DOHH2 (cell line): ENCODE measurements at regions not wholly inside any gene's neighbourhood (a gene's known extent, or its start where the extent isn't known, plus 50 kb on each side); places are given as distances from the start of the nearest gene placed in this dataset.

Experiments
- H3F3A ChIP-seq: fragments of 200-600 bp; sonication (generic), shearing (Covaris generic); 2 replicates; pipeline ENCODE4 v1.6.0; 2016; ENCODE audit warnings: antibody characterized with exemption, mild to moderate bottlenecking; ENCODE audit not compliant: control insufficient read depth, insufficient read depth
- H3K27ac ChIP-seq: fragments of 200-600 bp; sonication (generic); 2 replicates; pipeline ENCODE4 v1.5.1; 2014; ENCODE audit warnings: low read depth, mild to moderate bottlenecking, low read length, moderate library complexity
- H3K27me3 ChIP-seq: fragments of 200-600 bp; sonication (generic); 2 replicates; pipeline ENCODE4 v1.6.1; 2014; ENCODE audit warnings: mild to moderate bottlenecking, low read length, mixed read lengths; ENCODE audit not compliant: control insufficient read depth
- H3K36me3 ChIP-seq: fragments of 200-600 bp; sonication (generic); 2 replicates; pipeline ENCODE4 v1.6.1; 2014; ENCODE audit warnings: mild to moderate bottlenecking, low read length, moderate library complexity, mixed read lengths; ENCODE audit not compliant: control insufficient read depth
- H3K4me1 ChIP-seq: fragments of 200-600 bp; sonication (generic); 2 replicates; pipeline ENCODE4 v1.6.1; 2014; ENCODE audit warnings: mild to moderate bottlenecking, low read length, mixed read lengths; ENCODE audit not compliant: control insufficient read depth
- H3K4me2 ChIP-seq: fragments of 200-600 bp; sonication (generic); 2 replicates; pipeline ENCODE4 v1.6.0; 2014; ENCODE audit warnings: mild to moderate bottlenecking, low read length, moderate library complexity
- H3K4me3 ChIP-seq: fragments of 200-600 bp; sonication (generic); 2 replicates; pipeline ENCODE4 v1.5.1; 2014; ENCODE audit warnings: mild to moderate bottlenecking, low read length, mixed read lengths
- H3K79me2 ChIP-seq: fragments of 200-600 bp; sonication (generic); 2 replicates; pipeline ENCODE4 v1.6.1; 2014; ENCODE audit warnings: mild to moderate bottlenecking, low read length, mixed read lengths; ENCODE audit not compliant: control insufficient read depth
- H3K9me2 ChIP-seq: fragments of 200-600 bp; sonication (generic); replicated peaks from 2 replicates; pipeline ENCODE4 v1.6.1; 2014; ENCODE audit warnings: mild to moderate bottlenecking, low read length, mixed read lengths; ENCODE audit not compliant: control insufficient read depth
- H3K9me3 ChIP-seq: fragments of 200-600 bp; sonication (generic); 2 replicates; pipeline ENCODE4 v1.6.1; 2014; ENCODE audit warnings: antibody characterized with exemption, low read length, mixed read lengths; ENCODE audit not compliant: control insufficient read depth, insufficient read depth
- H4K20me1 ChIP-seq: fragments of 200-600 bp; sonication (generic); 2 replicates; pipeline ENCODE4 v1.6.0; 2014; ENCODE audit warnings: low read depth, mild to moderate bottlenecking, antibody characterized with exemption, low read length, moderate library complexity; ENCODE audit not compliant: control insufficient read depth, insufficient read depth
- CTCF ChIP-seq: fragments of 200-600 bp; sonication (generic); IDR thresholded peaks from one replicate; pipeline ENCODE4 v1.5.1; 2014; ENCODE audit warnings: antibody characterized with exemption, mild to moderate bottlenecking, low read depth, low read length; ENCODE audit not compliant: poor library complexity, severe bottlenecking
- EZH2phosphoT487 ChIP-seq: fragments of 200-600 bp; sonication (generic); IDR thresholded peaks from 2 replicates; pipeline ENCODE4 v1.6.1; 2017; ENCODE audit warnings: borderline replicate concordance, mild to moderate bottlenecking, antibody characterized with exemption, low read length, moderate library complexity, mixed read lengths

GRCh38 chr4:181908168-181908567 lies 335.0 kb upstream of the TENM3 start:
- H3K4me2 ChIP-seq, result no peak overlapping the region
- no peaks in the 10 kb centered on the region for H4K20me1 ChIP-seq
- H3K4me3 ChIP-seq, result no peak overlapping the region
- TF ChIP-seq CTCF (no peak), EZH2phosphoT487 (no peak)
- H3K4me1 ChIP-seq, result no peaks in the 10 kb centered on the region
- no peaks in the 10 kb centered on the region for H3F3A ChIP-seq
- H3K9me3 ChIP-seq, result no peaks in the 10 kb centered on the region
- no peaks in the 10 kb centered on the region for H3K36me3 ChIP-seq
- H3K79me2 ChIP-seq, result no peaks in the 10 kb centered on the region
- H3K27me3 ChIP-seq, result no peaks in the 10 kb centered on the region
- H3K9me2 ChIP-seq, result no peaks in the 10 kb centered on the region
- H3K27ac ChIP-seq, result no peak overlapping the region

GRCh38 chr4:181909368-181909767 lies 333.8 kb upstream of the TENM3 start:
- H3K36me3 ChIP-seq, result no peaks in the 10 kb centered on the region
- H3K27ac ChIP-seq, result no peak overlapping the region
- H3K4me3 ChIP-seq, result no peak overlapping the region
- no peaks in the 10 kb centered on the region for H3K4me1 ChIP-seq
- no peak overlapping the region for H3K4me2 ChIP-seq
- H3K79me2 ChIP-seq, result no peaks in the 10 kb centered on the region
- no peaks in the 10 kb centered on the region for H3K9me3 ChIP-seq
- no peaks in the 10 kb centered on the region for H4K20me1 ChIP-seq
- no peaks in the 10 kb centered on the region for H3K9me2 ChIP-seq
- no peaks in the 10 kb centered on the region for H3F3A ChIP-seq
- H3K27me3 ChIP-seq, result no peaks in the 10 kb centered on the region
- TF ChIP-seq CTCF, result no peak
- no peak for TF ChIP-seq EZH2phosphoT487

GRCh38 chr4:181911420-181911819 lies 331.8 kb upstream of the TENM3 start:
- H3K36me3 ChIP-seq, result no peaks in the 10 kb centered on the region
- H3K4me3 ChIP-seq, result no peak overlapping the region
- no peaks in the 10 kb centered on the region for H3K4me1 ChIP-seq
- no peaks in the 10 kb centered on the region for H3K9me2 ChIP-seq
- TF ChIP-seq EZH2phosphoT487 (no peak), CTCF (no peak)
- H3F3A ChIP-seq, result no peaks in the 10 kb centered on the region
- no peak overlapping the region for H3K27ac ChIP-seq
- no peak overlapping the region for H3K4me2 ChIP-seq
- H3K79me2 ChIP-seq, result no peaks in the 10 kb centered on the region
- H4K20me1 ChIP-seq, result no peaks in the 10 kb centered on the region
- no peaks in the 10 kb centered on the region for H3K9me3 ChIP-seq
- H3K27me3 ChIP-seq, result no peaks in the 10 kb centered on the region

- Histone ChIP-seq H3F3A (no peaks in the 10 kb centered on the region), H3K9me2 (no peaks in the 10 kb centered on the region; the same call in 1 of the 2 replicates), H3K79me2 (no peaks in the 10 kb centered on the region), H3K4me3 (no peak overlapping the region), H3K27ac (no peak overlapping the region), H3K4me2 (no peak overlapping the region), H4K20me1 (no peaks in the 10 kb centered on the region), H3K9me3 (no peaks in the 10 kb centered on the region), H3K36me3 (no peaks in the 10 kb centered on the region), H3K27me3 (no peaks in the 10 kb centered on the region), H3K4me1 (no peaks in the 10 kb centered on the region)
- no peak for TF ChIP-seq EZH2phosphoT487
- TF ChIP-seq CTCF, result no peak
Measured at GRCh38 chr4:181933471-181933870, 309.7 kb upstream of the TENM3 start.
